Hepatic stellate cell (primary cell): ENCODE measurements at regions not wholly inside any gene's neighbourhood (a gene's known extent, or its start where the extent isn't known, plus 50 kb on each side); places are given as distances from the start of the nearest gene placed in this dataset.

ENCODE experiments used
- DNase-seq: peaks from one replicate; pipeline ENCODE4 v3.0.0; 2011; ENCODE audit warnings: low spot score

GRCh38 chr13:61768175-61768574, 352.5 kb upstream of the PCDH20 start:
- no peak for DNase-seq

GRCh38 chr13:61766667-61767058, 351.0 kb upstream of the PCDH20 start:
- DNase-seq, result no peak

GRCh38 chr13:61765940-61766666, 350.5 kb upstream of the PCDH20 start:
- no peak for DNase-seq

GRCh38 chr13:61765181-61765742, 349.6 kb upstream of the PCDH20 start:
- DNase-seq, result no peak

- no peak for DNase-seq
Measured at GRCh38 chr13:61761690-61762089, 346.0 kb upstream of the PCDH20 start.

- no peak for DNase-seq
Measured at GRCh38 chr13:61760102-61760501, 344.5 kb upstream of the PCDH20 start.

- DNase-seq, result no peak
Measured at GRCh38 chr13:61756031-61756430, 340.4 kb upstream of the PCDH20 start.

- no peak for DNase-seq
Measured at GRCh38 chr13:61751039-61751438, 335.4 kb upstream of the PCDH20 start.

GRCh38 chr13:61738236-61738750, 322.6 kb upstream of the PCDH20 start:
- DNase-seq, result no peak

- no peak for DNase-seq
Measured at GRCh38 chr13:61734683-61735082, 319.0 kb upstream of the PCDH20 start.

GRCh38 chr13:61728471-61728870, 312.8 kb upstream of the PCDH20 start:
- DNase-seq, result no peak

GRCh38 chr13:61727767-61728166, 312.1 kb upstream of the PCDH20 start:
- DNase-seq, result no peak

- no peak for DNase-seq
Measured at GRCh38 chr13:61725806-61726205, 310.2 kb upstream of the PCDH20 start.

GRCh38 chr13:61722119-61722518, 306.5 kb upstream of the PCDH20 start:
- no peak for DNase-seq

GRCh38 chr13:61712621-61713020, 297.0 kb upstream of the PCDH20 start:
- DNase-seq, result no peak

- no peak for DNase-seq
Measured at GRCh38 chr13:61709258-61709657, 293.6 kb upstream of the PCDH20 start.

- DNase-seq, result no peak
Measured at GRCh38 chr13:61706899-61707298, 291.2 kb upstream of the PCDH20 start.

GRCh38 chr13:61700620-61701019, 285.0 kb upstream of the PCDH20 start:
- DNase-seq, result no peak

GRCh38 chr13:61700181-61700580, 284.5 kb upstream of the PCDH20 start:
- no peak for DNase-seq

- no peak for DNase-seq
Measured at GRCh38 chr13:61696676-61697075, 281.0 kb upstream of the PCDH20 start.

GRCh38 chr13:61695147-61695546, 279.5 kb upstream of the PCDH20 start:
- no peak for DNase-seq

GRCh38 chr13:61692691-61693090, 277.0 kb upstream of the PCDH20 start:
- no peak for DNase-seq

- DNase-seq, result no peak
Measured at GRCh38 chr13:61685682-61686012, 270.0 kb upstream of the PCDH20 start.
